Keratinocyte (primary cell): ENCODE measurements at regions not wholly inside any gene's neighbourhood (a gene's known extent, or its start where the extent isn't known, plus 50 kb on each side); places are given as distances from the start of the nearest gene placed in this dataset.

ENCODE experiments used
- DNase-seq: peaks from one replicate; pipeline ENCODE4 v3.0.0-alpha.2; 2011; ENCODE audit warnings: low read depth, missing footprints, low spot score
- FAIRE-seq: peaks from 2 replicates; lab custom pipeline; 2011; peaks lifted over from hg19 to GRCh38; lab: Jason Lieb, UNC
- H2AFZ ChIP-seq: 2 replicates; pipeline ENCODE4 v1.6.0; 2012; ENCODE audit warnings: low read length, control low read depth, inconsistent platforms; ENCODE audit not compliant: control insufficient read depth
- H3K27ac ChIP-seq: 2 replicates; pipeline ENCODE4 v1.5.1; 2011; ENCODE audit warnings: low read length; ENCODE audit not compliant: control insufficient read depth, insufficient read depth
- H3K27me3 ChIP-seq: 3 replicates; pipeline ENCODE4 v1.6.0; 2011; ENCODE audit warnings: low read length; ENCODE audit not compliant: control insufficient read depth, insufficient read depth; ENCODE audit errors: extremely low read depth
- H3K36me3 ChIP-seq, 2 experiments: 2 replicates in 1 of 2; 3 replicates in 1 of 2; pipeline ENCODE4 v1.5.1; 2011; ENCODE audit warnings: low read length in 2 of 2, mild to moderate bottlenecking in 1 of 2; ENCODE audit not compliant: control insufficient read depth in 2 of 2, insufficient read depth in 2 of 2; ENCODE audit errors: extremely low read depth in 1 of 2
- H3K4me1 ChIP-seq: 3 replicates; pipeline ENCODE4 v1.5.1; 2011; ENCODE audit warnings: low read length; ENCODE audit not compliant: control insufficient read depth, insufficient read depth; ENCODE audit errors: extremely low read depth
- H3K4me2 ChIP-seq: 3 replicates; pipeline ENCODE4 v1.6.0; 2011; ENCODE audit warnings: low read depth, low read length; ENCODE audit not compliant: control insufficient read depth, insufficient read depth; ENCODE audit errors: extremely low read depth
- H3K4me3 ChIP-seq, 3 experiments: fragments of 200-600 bp in 1 of 3; sonication (generic) in 1 of 3; 2 replicates in 2 of 3; 3 replicates in 1 of 3; pipeline ENCODE4 v1.5.1; 2011 to 2016; ENCODE audit warnings: low read length in 3 of 3, mild to moderate bottlenecking in 3 of 3, control low read depth in 2 of 3, inconsistent platforms in 1 of 3, low read depth in 1 of 3, mixed read lengths in 1 of 3, mixed run types in 1 of 3, moderate library complexity in 1 of 3; ENCODE audit not compliant: control insufficient read depth in 2 of 3, insufficient read depth in 2 of 3; ENCODE audit errors: extremely low read depth in 1 of 3
- H3K79me2 ChIP-seq: 2 replicates; pipeline ENCODE4 v1.6.0; 2012; ENCODE audit warnings: low read length; ENCODE audit not compliant: control insufficient read depth, insufficient read depth
- H3K9ac ChIP-seq: 3 replicates; pipeline ENCODE4 v1.6.0; 2011; ENCODE audit warnings: low read length; ENCODE audit not compliant: control insufficient read depth, insufficient read depth; ENCODE audit errors: extremely low read depth
- H3K9me1 ChIP-seq: 3 replicates; pipeline ENCODE4 v1.6.0; 2011; ENCODE audit warnings: low read length; ENCODE audit not compliant: control insufficient read depth, insufficient read depth; ENCODE audit errors: extremely low read depth
- H3K9me3 ChIP-seq: 2 replicates; pipeline ENCODE4 v1.5.1; 2012; ENCODE audit warnings: low read depth, low read length; ENCODE audit not compliant: control insufficient read depth
- H4K20me1 ChIP-seq: 3 replicates; pipeline ENCODE4 v1.6.0; 2011; ENCODE audit warnings: low read length; ENCODE audit not compliant: control insufficient read depth, insufficient read depth; ENCODE audit errors: extremely low read depth
- CTCF ChIP-seq, 3 experiments: IDR thresholded peaks in 1 of 3; conservative IDR thresholded peaks in 1 of 3; optimal IDR thresholded peaks in 1 of 3; 2 replicates in 2 of 3; 3 replicates in 1 of 3; pipeline versions ENCODE3 to v1.5.1; 2011; ENCODE audit warnings: low read length in 3 of 3, mild to moderate bottlenecking in 3 of 3, moderate library complexity in 2 of 3, control low read depth in 1 of 3, inconsistent platforms in 1 of 3; ENCODE audit not compliant: insufficient read depth in 2 of 3; ENCODE audit errors: extremely low read depth in 1 of 3
- EZH2 ChIP-seq: IDR thresholded peaks from one replicate; pipeline ENCODE4 v1.6.1; 2012; ENCODE audit warnings: inconsistent platforms, mild to moderate bottlenecking, low read length, moderate library complexity
- dilution Hi-C: fragments of 300-500 bp; cut with MboI; formaldehyde crosslinking; loops from one replicate; pipeline ENCODE4 v1.7.0; 2020; ENCODE audit warnings: low sequenced_read_pairs; ENCODE audit not compliant: extremely low pct_ligation_motif_present

- no peaks in the 10 kb centered on the region for H4K20me1 ChIP-seq
- no peak for FAIRE-seq
- dilution Hi-C loops, result no loop called here
Observed at GRCh38 chr2:193796847-193797246, 1602.1 kb upstream of the TMEFF2 start.

GRCh38 chr2:193793914-193794313, 1599.2 kb upstream of the TMEFF2 start:
- H2AFZ ChIP-seq, result no peak overlapping the region
- H3K9ac ChIP-seq, result no peak overlapping the region
- no peak overlapping the region for H3K4me3 ChIP-seq
- no peaks in the 10 kb centered on the region for H3K9me1 ChIP-seq
- TF ChIP-seq EZH2 (no peak), CTCF (optimal IDR thresholded peaks at IDR 0.05 in 1 of 3, IDR thresholded peaks at IDR 0.05 in 1 of 3, conservative IDR thresholded peaks at IDR 0.05 in 1 of 3; ENCODE audit: extremely low read depth in 1 of 3, insufficient read depth in 2 of 3, low read length in 3 of 3) (no peak)
- H3K79me2 ChIP-seq, result no peaks in the 10 kb centered on the region
- H4K20me1 ChIP-seq, result no peaks in the 10 kb centered on the region
- FAIRE-seq (no peak), DNase-seq (no peak)
- no peaks in the 10 kb centered on the region for H3K27me3 ChIP-seq
- dilution Hi-C loops, result no loop called here
- H3K36me3 ChIP-seq, result no peaks in the 10 kb centered on the region
- H3K4me2 ChIP-seq, result no peak overlapping the region
- no peaks in the 10 kb centered on the region for H3K4me1 ChIP-seq
- no peaks in the 10 kb centered on the region for H3K9me3 ChIP-seq
- no peak overlapping the region for H3K27ac ChIP-seq

More at GRCh38 chr2:193796847-193797246, 1602.1 kb upstream of the TMEFF2 start:
- Histone ChIP-seq H3K27ac (no peak overlapping the region), H2AFZ (no peak overlapping the region), H3K79me2 (no peaks in the 10 kb centered on the region), H3K4me1 (no peaks in the 10 kb centered on the region), H3K9ac (no peak overlapping the region), H3K4me2 (no peak overlapping the region), H3K36me3 (no peaks in the 10 kb centered on the region), H3K27me3 (no peaks in the 10 kb centered on the region), H3K9me1 (no peaks in the 10 kb centered on the region), H3K9me3 (no peaks in the 10 kb centered on the region), H3K4me3 (no peak overlapping the region)
- DNase-seq, result no peak
- TF ChIP-seq EZH2, result no peak
- no peak for TF ChIP-seq CTCF (optimal IDR thresholded peaks at IDR 0.05 in 1 of 3, IDR thresholded peaks at IDR 0.05 in 1 of 3, conservative IDR thresholded peaks at IDR 0.05 in 1 of 3; ENCODE audit: extremely low read depth in 1 of 3, insufficient read depth in 2 of 3, low read length in 3 of 3)
